ENCODE measurements at regions not wholly inside any gene's neighbourhood (a gene's known extent, or its start where the extent isn't known, plus 50 kb on each side); places are given as distances from the start of the nearest gene placed in this dataset.

DNA sequence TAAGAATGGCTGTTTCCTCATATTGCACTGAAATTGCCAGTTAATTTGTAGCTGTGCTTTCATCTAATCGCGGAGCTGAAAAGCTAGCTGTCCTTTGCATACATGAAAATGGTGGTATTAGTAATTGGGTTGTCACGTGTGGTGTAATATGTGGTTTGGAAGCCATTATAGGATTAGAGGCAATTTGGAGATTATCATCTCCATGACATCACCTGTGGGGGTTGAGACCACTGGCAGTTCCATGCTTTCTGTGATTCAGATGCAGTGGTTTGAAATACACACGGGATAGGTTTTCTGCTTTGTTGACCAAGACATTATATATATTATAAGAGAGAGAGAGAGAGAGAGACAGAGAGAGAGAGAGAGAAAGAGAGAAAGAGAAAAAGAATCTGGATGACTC lies 180.8 kb downstream of the RAB11FIP2 start:
- TF ChIP-seq, protein P1, sequence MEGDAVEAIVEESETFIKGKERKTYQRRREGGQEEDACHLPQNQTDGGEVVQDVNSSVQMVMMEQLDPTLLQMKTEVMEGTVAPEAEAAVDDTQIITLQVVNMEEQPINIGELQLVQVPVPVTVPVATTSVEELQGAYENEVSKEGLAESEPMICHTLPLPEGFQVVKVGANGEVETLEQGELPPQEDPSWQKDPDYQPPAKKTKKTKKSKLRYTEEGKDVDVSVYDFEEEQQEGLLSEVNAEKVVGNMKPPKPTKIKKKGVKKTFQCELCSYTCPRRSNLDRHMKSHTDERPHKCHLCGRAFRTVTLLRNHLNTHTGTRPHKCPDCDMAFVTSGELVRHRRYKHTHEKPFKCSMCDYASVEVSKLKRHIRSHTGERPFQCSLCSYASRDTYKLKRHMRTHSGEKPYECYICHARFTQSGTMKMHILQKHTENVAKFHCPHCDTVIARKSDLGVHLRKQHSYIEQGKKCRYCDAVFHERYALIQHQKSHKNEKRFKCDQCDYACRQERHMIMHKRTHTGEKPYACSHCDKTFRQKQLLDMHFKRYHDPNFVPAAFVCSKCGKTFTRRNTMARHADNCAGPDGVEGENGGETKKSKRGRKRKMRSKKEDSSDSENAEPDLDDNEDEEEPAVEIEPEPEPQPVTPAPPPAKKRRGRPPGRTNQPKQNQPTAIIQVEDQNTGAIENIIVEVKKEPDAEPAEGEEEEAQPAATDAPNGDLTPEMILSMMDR (IDR thresholded peaks at IDR 0.05; ENCODE audit: extremely low read depth, missing control alignments) = no peak
- DNase-seq (ENCODE audit: low spot score) = no peak

DNA sequence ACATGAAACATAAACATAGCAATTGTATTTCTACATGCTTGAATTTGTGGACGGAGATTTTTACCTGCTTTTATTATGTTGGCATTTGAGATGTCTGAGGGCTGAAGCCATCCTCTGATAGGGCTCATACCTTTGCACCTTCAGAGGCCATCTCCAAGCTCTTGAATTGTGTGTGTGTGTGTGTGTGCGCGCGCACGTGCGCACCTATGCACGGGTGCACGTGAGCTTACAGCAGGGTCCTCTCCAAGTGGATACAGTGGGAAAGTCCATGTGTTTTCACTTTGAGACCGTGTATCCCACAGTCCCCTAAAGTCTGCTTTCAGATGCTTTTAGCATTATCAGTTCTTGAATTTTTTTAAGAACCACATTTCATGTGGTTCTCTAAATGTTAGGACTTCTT lies 178.6 kb downstream of the RAB11FIP2 start:
- TF ChIP-seq, protein P1 (IDR thresholded peaks at IDR 0.05; ENCODE audit: extremely low read depth, missing control alignments) = no peak
- no peak for DNase-seq (ENCODE audit: low spot score)

DNA sequence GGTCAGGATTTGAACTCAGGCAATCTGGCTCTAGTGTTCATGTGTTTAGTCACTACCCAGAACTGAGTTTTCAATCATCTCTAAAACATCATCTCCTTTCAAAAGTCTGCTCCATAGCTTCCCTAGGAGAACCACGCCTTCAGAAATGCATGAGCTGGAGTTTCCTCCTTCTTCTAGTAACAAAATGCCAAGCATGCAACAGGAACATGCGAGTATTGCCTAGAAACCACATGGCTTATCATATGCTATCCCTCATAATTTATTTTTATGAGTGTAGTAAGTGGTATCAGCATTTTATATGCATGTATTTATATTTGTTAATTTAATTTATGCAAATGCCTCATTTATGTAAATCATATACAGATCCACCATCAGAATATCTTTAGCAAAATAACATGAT lies 170.9 kb downstream of the RAB11FIP2 start:
- TF ChIP-seq, protein P1 (IDR thresholded peaks at IDR 0.05; ENCODE audit: extremely low read depth, missing control alignments) = no peak
- no peak for DNase-seq (ENCODE audit: low spot score)

DNA sequence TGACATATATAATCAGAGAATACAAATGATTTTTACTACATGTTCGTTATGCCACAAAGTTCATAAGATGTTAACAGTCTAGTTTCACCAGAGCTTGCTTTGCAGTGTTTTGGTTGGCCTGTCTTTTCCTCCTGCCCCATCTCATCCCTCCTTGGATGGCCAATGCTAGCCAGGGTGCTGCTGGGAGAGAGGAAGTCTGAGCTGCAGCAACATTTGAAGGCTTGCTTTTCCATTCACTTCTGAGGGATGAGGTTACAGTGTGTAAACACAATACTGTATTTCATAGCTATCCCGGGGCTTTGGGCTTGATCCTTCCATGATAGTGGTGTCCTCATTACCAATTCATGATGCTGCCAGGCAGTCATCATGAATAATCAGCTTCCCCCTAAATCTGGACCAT lies 170.5 kb downstream of the RAB11FIP2 start:
- TF ChIP-seq, protein P1 (IDR thresholded peaks at IDR 0.05; ENCODE audit: extremely low read depth, missing control alignments) = no peak
- DNase-seq (ENCODE audit: low spot score) = no peak

DNA sequence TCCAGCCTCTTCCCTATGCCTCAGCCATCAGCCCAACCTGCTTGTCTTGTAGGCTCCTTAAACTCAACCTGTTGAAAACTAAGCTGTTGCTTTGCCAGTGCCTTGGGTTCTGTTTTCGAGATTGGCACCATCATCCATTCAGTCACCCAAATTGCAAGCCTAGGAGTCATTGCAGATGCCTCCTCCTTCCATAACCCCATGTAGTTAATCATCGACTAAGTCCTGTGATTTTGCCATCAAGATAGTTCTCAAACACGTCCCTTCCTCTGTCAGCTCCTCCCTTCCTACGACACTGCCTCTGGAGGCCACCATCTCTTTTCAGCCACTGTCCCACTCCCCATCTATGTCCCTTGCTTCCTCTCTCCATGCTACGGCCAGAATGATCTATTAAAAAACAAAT lies 168.1 kb downstream of the RAB11FIP2 start:
- TF ChIP-seq, protein P1 (IDR thresholded peaks at IDR 0.05; ENCODE audit: extremely low read depth, missing control alignments) = no peak
- no peak for DNase-seq (ENCODE audit: low spot score)

DNA sequence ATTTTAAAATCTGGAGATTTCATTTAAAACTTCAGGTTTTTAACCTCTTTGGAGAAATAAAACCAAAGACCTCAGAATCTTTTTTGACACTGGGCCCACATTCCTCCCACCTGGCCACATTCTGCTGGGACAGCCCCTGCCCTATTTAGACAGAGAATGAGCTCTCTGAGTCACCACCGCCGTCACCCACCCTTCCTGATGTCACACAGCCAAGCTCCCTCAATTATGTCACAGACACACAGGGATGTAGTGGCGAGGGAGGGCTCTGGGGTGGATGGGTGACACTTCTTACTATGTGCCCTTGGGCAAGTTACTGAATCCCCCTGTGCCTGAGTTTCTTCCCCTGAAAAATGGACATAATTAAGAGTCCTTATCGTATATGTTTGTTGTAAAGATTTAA lies 162.6 kb downstream of the RAB11FIP2 start:
- TF ChIP-seq, protein P1 (IDR thresholded peaks at IDR 0.05; ENCODE audit: extremely low read depth, missing control alignments) = no peak
- DNase-seq (ENCODE audit: low spot score) = no peak

DNA sequence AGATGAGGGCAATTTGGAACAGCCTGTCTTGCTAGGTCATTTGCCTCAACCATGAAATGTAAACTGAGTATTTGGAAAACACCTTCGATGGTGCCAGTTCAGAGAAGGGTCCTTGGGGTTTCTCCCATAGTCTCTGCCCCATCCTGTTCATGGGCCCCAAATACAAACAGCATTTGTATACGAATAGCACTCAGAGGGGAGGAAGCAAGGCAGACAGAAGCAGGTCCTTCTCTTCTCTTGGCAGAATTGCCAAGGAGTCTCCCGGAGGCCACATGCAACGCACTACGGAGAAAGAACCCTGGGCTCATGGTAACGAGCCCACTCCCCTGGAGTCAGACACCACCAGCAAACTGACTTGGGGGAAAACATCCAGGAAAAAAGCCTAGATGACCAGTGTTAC lies 162.1 kb downstream of the RAB11FIP2 start:
- no peak for DNase-seq (ENCODE audit: low spot score)
- TF ChIP-seq, protein P1 (IDR thresholded peaks at IDR 0.05; ENCODE audit: extremely low read depth, missing control alignments) = no peak

Data from GM20000 (cell line).